IMR-90 (cell line): ENCODE measurements at regions not wholly inside any gene's neighbourhood (a gene's known extent, or its start where the extent isn't known, plus 50 kb on each side); places are given as distances from the start of the nearest gene placed in this dataset.

Source experiments
- ATAC-seq: fragments of 200-7000 bp; cut with Tn5 transposase; 2 replicates; pipeline ENCODE4 v1.9.1; 2020; ENCODE audit warnings: low read depth, mild to moderate bottlenecking, moderate library complexity
- BruUV-seq: library from RNA; stranded (reverse); fragments of 400-500 nt; replicated peaks from 2 replicates; lab custom pipeline; 2021; lab: Mats Ljungman, UMichigan
- CTCF ChIA-PET: fragments of 300-600 bp; formaldehyde crosslinking; extraction: SDS; loops from one replicate; lab custom pipeline; 2021; ENCODE audit warnings: antibody characterized with exemption; lab: Yijun Ruan, JAX
- POLR2A ChIA-PET: fragments of 300-600 bp; sonication (Branson Sonifier 250); formaldehyde crosslinking; loops from one replicate; lab custom pipeline; 2022; ENCODE audit warnings: antibody characterized with exemption; ENCODE audit not compliant: unreplicated experiment; lab: Charles Lee
- DNase-seq: peaks from one replicate; pipeline ENCODE4 v3.0.0; 2013
- H2AFZ ChIP-seq: replicated peaks from 2 replicates; pipeline ENCODE3; 2013; ENCODE audit warnings: low read length, mild to moderate bottlenecking; ENCODE audit not compliant: poor library complexity
- H2AK5ac ChIP-seq: 2 replicates; pipeline ENCODE4 v1.6.1; 2013; ENCODE audit warnings: low read depth, low read length, inconsistent platforms
- H2AK9ac ChIP-seq: replicated peaks from 2 replicates; pipeline ENCODE3; 2013; ENCODE audit warnings: mild to moderate bottlenecking, low read depth, low read length, moderate library complexity; ENCODE audit not compliant: poor library complexity
- H2BK120ac ChIP-seq: 2 replicates; pipeline ENCODE4 v1.6.1; 2013; ENCODE audit warnings: low read depth, low read length, inconsistent platforms
- H2BK15ac ChIP-seq: 3 replicates; pipeline ENCODE4 v1.6.1; 2013; ENCODE audit warnings: low read depth, low read length, inconsistent platforms
- H2BK20ac ChIP-seq: 2 replicates; pipeline ENCODE4 v1.6.1; 2013; ENCODE audit warnings: low read depth, mild to moderate bottlenecking, inconsistent platforms, low read length, moderate library complexity
- H2BK5ac ChIP-seq: 2 replicates; pipeline ENCODE4 v1.6.1; 2013; ENCODE audit warnings: mild to moderate bottlenecking, low read depth, low read length, inconsistent platforms; ENCODE audit not compliant: poor library complexity, severe bottlenecking
- H3K14ac ChIP-seq: replicated peaks from 2 replicates; pipeline ENCODE4 v1.6.1; 2013; ENCODE audit warnings: low read depth, low read length, inconsistent platforms
- H3K18ac ChIP-seq: 2 replicates; pipeline ENCODE4 v1.6.1; 2013; ENCODE audit warnings: low read depth, low read length, control low read depth
- H3K23ac ChIP-seq: 2 replicates; pipeline ENCODE4 v1.6.1; 2013; ENCODE audit warnings: low read depth, low read length, inconsistent platforms
- H3K27ac ChIP-seq: 2 replicates; pipeline ENCODE4 v1.5.1; 2013; ENCODE audit warnings: mild to moderate bottlenecking, control low read depth, low read length; ENCODE audit not compliant: insufficient read depth
- H3K27me3 ChIP-seq: 2 replicates; pipeline ENCODE4 v1.6.1; 2013; ENCODE audit warnings: low read length; ENCODE audit not compliant: control insufficient read depth, insufficient read depth
- H3K36me3 ChIP-seq: 2 replicates; pipeline ENCODE4 v1.6.1; 2013; ENCODE audit warnings: low read length, mixed read lengths; ENCODE audit not compliant: control insufficient read depth, insufficient read depth
- H3K4ac ChIP-seq: 2 replicates; pipeline ENCODE4 v1.6.1; 2013; ENCODE audit warnings: low read depth, low read length, inconsistent platforms
- H3K4me1 ChIP-seq: 2 replicates; pipeline ENCODE4 v1.6.1; 2013; ENCODE audit warnings: low read length, mixed read lengths; ENCODE audit not compliant: control insufficient read depth, insufficient read depth
- H3K4me2 ChIP-seq: 2 replicates; pipeline ENCODE4 v1.6.1; 2013; ENCODE audit warnings: low read depth, mild to moderate bottlenecking, control low read depth, low read length, moderate library complexity
- H3K4me3 ChIP-seq: 2 replicates; pipeline ENCODE4 v1.5.1; 2013; ENCODE audit warnings: low read depth, mild to moderate bottlenecking, control low read depth, low read length, moderate library complexity; ENCODE audit not compliant: insufficient read depth
- H3K56ac ChIP-seq: 2 replicates; pipeline ENCODE4 v1.6.1; 2013; ENCODE audit warnings: low read length, inconsistent platforms; ENCODE audit not compliant: insufficient read depth; ENCODE audit errors: extremely low read depth
- H3K79me1 ChIP-seq, 2 experiments: 2 replicates each; pipeline ENCODE4 v1.6.1; 2013; ENCODE audit warnings: low read length in 2 of 2, inconsistent platforms in 1 of 2, low read depth in 1 of 2
- H3K9ac ChIP-seq: 2 replicates; pipeline ENCODE4 v1.6.1; 2013; ENCODE audit warnings: low read depth, low read length, control low read depth
- H3K9me1 ChIP-seq: 2 replicates; pipeline ENCODE4 v1.6.1; 2013; ENCODE audit warnings: low read length, inconsistent platforms; ENCODE audit not compliant: insufficient read depth
- H3K9me3 ChIP-seq: 2 replicates; pipeline ENCODE4 v1.6.1; 2013; ENCODE audit warnings: low read length; ENCODE audit not compliant: control insufficient read depth, insufficient read depth
- H4K20me1 ChIP-seq: 2 replicates; pipeline ENCODE4 v1.6.1; 2013; ENCODE audit warnings: low read length, inconsistent platforms; ENCODE audit not compliant: insufficient read depth
- H4K5ac ChIP-seq: 2 replicates; pipeline ENCODE4 v1.6.1; 2013; ENCODE audit warnings: mild to moderate bottlenecking, low read depth, low read length, control low read depth
- H4K8ac ChIP-seq, 2 experiments: 2 replicates each; pipeline ENCODE4 v1.6.1; 2013; ENCODE audit warnings: low read depth in 2 of 2, low read length in 2 of 2, control low read depth in 1 of 2, inconsistent platforms in 1 of 2
- H4K91ac ChIP-seq: 2 replicates; pipeline ENCODE4 v1.6.1; 2013; ENCODE audit warnings: low read depth, low read length, inconsistent platforms; ENCODE audit not compliant: insufficient read depth
- BHLHE40 ChIP-seq: fragments of 150-350 bp; IDR thresholded peaks from 2 replicates; pipeline ENCODE4 v1.6.1; 2016; ENCODE audit warnings: mild to moderate bottlenecking, low read depth, low read length
- CHD1 ChIP-seq: IDR thresholded peaks from 2 replicates; pipeline ENCODE4 v1.6.1; 2012; ENCODE audit warnings: low read depth, low read length, improper control_type of control experiment
- CTCF ChIP-seq: conservative IDR thresholded peaks from 2 replicates; pipeline ENCODE4 v1.5.1; 2012; ENCODE audit warnings: mild to moderate bottlenecking, low read depth, low read length, improper control_type of control experiment
- ELK1 ChIP-seq: fragments of 150-350 bp; IDR thresholded peaks from 2 replicates; pipeline ENCODE4 v1.6.1; 2016; ENCODE audit warnings: low read depth, mild to moderate bottlenecking, low read length, moderate library complexity, borderline replicate concordance
- FOS ChIP-seq: fragments of 150-350 bp; IDR thresholded peaks from 2 replicates; pipeline ENCODE4 v1.6.1; 2016; ENCODE audit warnings: low read depth, low read length
- MAFK ChIP-seq: IDR thresholded peaks from 2 replicates; pipeline ENCODE4 v1.6.1; 2012; ENCODE audit warnings: low read depth, low read length, improper control_type of control experiment
- MAZ ChIP-seq: IDR thresholded peaks from 2 replicates; pipeline ENCODE4 v1.6.1; 2012; ENCODE audit warnings: low read depth, mild to moderate bottlenecking, low read length, improper control_type of control experiment, moderate library complexity, borderline replicate concordance
- MXI1 ChIP-seq: IDR thresholded peaks from 2 replicates; pipeline ENCODE4 v1.6.1; 2012; ENCODE audit warnings: low read depth, mild to moderate bottlenecking, low read length, moderate library complexity, borderline replicate concordance
- NFE2L2 ChIP-seq: fragments of 150-350 bp; IDR thresholded peaks from 2 replicates; pipeline ENCODE4 v1.6.1; 2016; ENCODE audit warnings: low read depth, mild to moderate bottlenecking, low read length
- RAD21 ChIP-seq: IDR thresholded peaks from 2 replicates; pipeline ENCODE4 v1.6.1; 2012; ENCODE audit warnings: low read length, improper control_type of control experiment
- RCOR1 ChIP-seq: IDR thresholded peaks from 2 replicates; pipeline ENCODE4 v1.6.1; 2012; ENCODE audit warnings: mild to moderate bottlenecking, low read length, improper control_type of control experiment; ENCODE audit not compliant: insufficient replicate concordance
- USF2 ChIP-seq: fragments of 150-350 bp; IDR thresholded peaks from 2 replicates; pipeline ENCODE4 v1.6.1; 2017; ENCODE audit warnings: mild to moderate bottlenecking, antibody characterized with exemption, low read length, low read depth
- WGBS, 2 experiments: methylation state at CpG; one replicate each; pipeline versions ENCODE4 v1.1.5 to v1.1.7; 2013; ENCODE audit warnings: missing lambda C conversion rate in 2 of 2; ENCODE audit not compliant: insufficient read length in 1 of 2; ENCODE audit errors: extremely low coverage in 2 of 2; 5-methylcytosine and 5-hydroxymethylcytosine counted together
- dilution Hi-C: fragments of 300-500 bp; cut with HindIII; formaldehyde crosslinking; loops from one replicate; pipeline ENCODE4 v1.14.3; 2018; ENCODE audit warnings: low sequenced_read_pairs; ENCODE audit not compliant: unreplicated experiment
- in situ Hi-C: fragments of 300-500 bp; cut with MboI; formaldehyde crosslinking; loops from 3 replicates; pipeline ENCODE4 v1.14.3; 2019; ENCODE audit warnings: low sequenced_read_pairs, inconsistent platforms, mixed read lengths
- intact Hi-C: fragments of 100-400 bp; cut with micrococcal nuclease; formaldehyde crosslinking; loops from 2 replicates; pipeline ENCODE4 v1.10.0; 2022

- dilution Hi-C loops: no loop called here
- no TSS peak for BruUV-seq
- Histone ChIP-seq H3K56ac (no peak overlapping the region), H3K4ac (no peak overlapping the region), H3K4me1 (no peaks in the 10 kb centered on the region), H3K36me3 (no peaks in the 10 kb centered on the region), H3K9ac (no peak overlapping the region), H4K8ac (no peak overlapping the region), H3K4me2 (no peak overlapping the region), H2BK120ac (no peak overlapping the region), H3K27me3 (no peaks in the 10 kb centered on the region), H3K23ac (no peak overlapping the region), H4K20me1 (no peaks in the 10 kb centered on the region), H4K91ac (no peak overlapping the region), H3K14ac (no peak overlapping the region), H4K5ac (no peak overlapping the region), H2AK9ac (no peak overlapping the region), H3K9me1 (no peaks in the 10 kb centered on the region), H2AK5ac (no peak overlapping the region), H2BK20ac (no peak overlapping the region), H3K4me3 (no peak overlapping the region), H3K9me3 (peaks cover 31% of the 10 kb centered on the region), H2BK5ac (no peak overlapping the region), H3K27ac (no peak overlapping the region), H3K18ac (no peak overlapping the region), H3K79me1 (no peaks in the 10 kb centered on the region), H2AFZ (no peak overlapping the region), H2BK15ac (no peak overlapping the region)
- ChIA-PET POLR2A (no interaction called here), CTCF (no interaction called here)
- intact Hi-C loops: no loop called here
- no peak for TF ChIP-seq ELK1
- no peak for TF ChIP-seq MAFK
- TF ChIP-seq USF2: no peak
- TF ChIP-seq CHD1: no peak
- no peak for TF ChIP-seq CTCF
- no peak for TF ChIP-seq BHLHE40
- no peak for TF ChIP-seq FOS
- no peak for TF ChIP-seq MXI1
- TF ChIP-seq MAZ: no peak
- TF ChIP-seq NFE2L2: no peak
- TF ChIP-seq RCOR1: no peak
- no peak for TF ChIP-seq RAD21
- in situ Hi-C loops: no loop called here
- 63% methylated on average over 3 of the region's 17 CpGs; no CpG with 5 or more reads in 1 of the 2 experiments for WGBS, 2 experiments
- ATAC-seq (no peak), DNase-seq (no peak)
Measured at GRCh38 chr19:56919308-56919995, 78.9 kb upstream of the PEG3 start.
